ENCODE measurements at regions not wholly inside any gene's neighbourhood (a gene's known extent, or its start where the extent isn't known, plus 50 kb on each side); places are given as distances from the start of the nearest gene placed in this dataset.

DNA sequence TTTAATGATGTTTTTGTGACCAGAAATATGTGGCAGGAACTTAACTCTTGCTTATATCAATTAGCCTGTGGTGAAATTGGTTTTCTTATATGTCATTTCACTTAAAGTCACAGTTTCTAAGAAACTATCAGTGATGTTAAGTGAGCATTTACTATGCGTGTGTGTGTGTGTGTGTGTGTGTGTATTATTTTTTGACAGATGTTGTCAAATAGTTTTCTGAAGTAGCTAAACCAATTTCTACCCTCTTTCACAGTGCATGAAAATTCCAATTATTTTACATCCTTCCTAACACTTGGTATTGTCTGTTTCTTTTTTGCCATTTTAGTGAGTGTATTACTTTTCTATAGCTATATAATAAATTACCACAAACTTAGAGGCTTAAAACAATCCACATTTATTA, 122.1 kb upstream of the CAND1 start:
- TF ChIP-seq CTCF (IDR thresholded peaks at IDR 0.05), result no peak
- TF ChIP-seq POLR2A (IDR thresholded peaks at IDR 0.05), result no peak
